ENCODE measurements at regions not wholly inside any gene's neighbourhood (a gene's known extent, or its start where the extent isn't known, plus 50 kb on each side); places are given as distances from the start of the nearest gene placed in this dataset.
"Not testable (repeated sequence)": the region's sequence is repeated elsewhere in the genome, so short reads cannot be mapped to it uniquely, and the experiment has no call there.

GRCh38 chr6:167736486-167737204, 90.1 kb upstream of the AFDN start:
- DNase-seq = no peak

DNA sequence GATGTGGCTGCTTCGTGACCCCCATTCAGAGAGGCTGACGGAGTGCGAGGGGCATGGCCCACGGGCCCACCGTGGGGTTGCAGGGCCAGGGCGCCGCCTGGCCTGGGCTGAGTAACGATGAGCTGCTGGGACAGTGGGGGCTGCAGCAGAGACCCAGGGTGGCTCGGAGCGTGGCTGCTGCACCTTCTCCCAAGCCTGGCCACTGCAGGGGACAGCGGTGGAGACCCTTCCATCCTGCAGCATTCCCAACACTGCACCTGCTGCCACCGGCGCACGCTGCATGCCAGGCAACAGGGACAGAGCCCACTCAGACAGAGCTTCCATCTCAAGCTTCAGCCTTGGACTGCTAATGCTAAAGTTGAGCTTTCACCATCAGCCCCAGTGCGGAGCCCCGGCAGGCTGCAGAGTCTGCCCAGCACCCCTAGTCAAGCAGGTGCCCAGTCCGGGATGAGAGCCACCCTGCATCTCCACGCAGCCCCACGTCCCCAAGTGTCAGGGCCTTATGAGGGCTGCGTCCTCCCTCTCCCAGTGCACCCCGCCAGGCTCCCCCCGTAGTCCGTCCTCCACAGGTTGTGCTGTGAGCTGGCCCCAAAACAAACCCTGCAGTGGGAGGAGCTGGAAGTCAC, 89.4 kb upstream of the AFDN start:
- DNase-seq = no peak

DNA sequence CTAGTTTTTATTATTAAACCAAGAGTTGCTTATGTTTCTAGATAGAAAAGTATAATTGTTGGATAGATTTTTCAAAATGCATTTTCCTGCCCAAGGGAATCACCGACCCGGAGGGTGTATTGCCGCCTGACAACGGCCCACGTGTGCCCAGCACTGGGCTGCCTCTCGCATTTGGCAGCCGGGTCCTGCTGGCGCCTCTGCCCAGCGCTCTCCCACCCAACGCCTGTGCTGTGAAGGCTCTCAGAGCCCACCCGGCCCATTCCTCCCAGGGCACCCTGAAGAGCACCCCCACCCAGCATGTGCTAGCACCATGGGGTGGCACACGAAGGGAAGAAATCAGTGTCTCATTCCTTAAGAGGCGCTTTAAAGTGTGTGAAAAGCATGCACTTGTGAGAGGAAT, 88.3 kb upstream of the AFDN start:
- no peak for DNase-seq

DNA sequence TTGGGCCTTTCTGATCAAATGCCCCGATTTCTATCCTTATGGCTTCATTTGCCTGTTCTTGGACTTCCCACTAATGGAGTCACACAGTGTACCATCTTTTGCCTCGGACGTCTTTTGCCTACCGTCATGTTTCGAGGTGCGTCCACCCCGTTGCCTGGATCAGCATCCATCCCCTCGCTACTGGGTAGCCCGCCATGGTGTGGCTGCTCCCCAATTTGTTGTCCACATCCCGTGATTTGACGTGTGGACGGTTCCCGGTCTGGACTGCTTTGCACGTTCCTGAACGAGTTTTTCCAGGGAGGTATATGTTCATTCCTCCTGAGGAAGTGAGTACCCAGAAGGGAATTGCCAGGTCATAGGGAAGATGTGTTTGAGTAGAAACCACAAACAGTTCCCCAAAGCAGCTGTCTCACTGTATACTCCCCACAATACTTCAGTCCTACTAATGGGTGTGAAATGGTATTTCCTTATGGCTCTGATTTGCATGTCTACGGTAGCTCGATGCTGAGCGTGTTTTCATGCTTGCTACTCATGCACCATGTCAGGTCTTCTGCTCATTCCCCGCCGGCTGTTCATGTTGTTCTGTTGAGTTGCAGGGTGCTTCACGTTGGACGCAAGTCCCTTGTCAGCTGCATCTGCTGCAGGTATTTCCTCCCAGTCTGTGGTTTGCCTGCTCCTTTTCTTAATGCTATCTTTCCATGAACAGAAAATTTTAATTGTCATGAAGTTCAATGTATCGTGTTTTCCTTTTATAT, 86.8 kb upstream of the AFDN start:
- DNase-seq = no peak

GRCh38 chr6:167742719-167743303, 83.9 kb upstream of the AFDN start:
- DNase-seq = no peak

DNA sequence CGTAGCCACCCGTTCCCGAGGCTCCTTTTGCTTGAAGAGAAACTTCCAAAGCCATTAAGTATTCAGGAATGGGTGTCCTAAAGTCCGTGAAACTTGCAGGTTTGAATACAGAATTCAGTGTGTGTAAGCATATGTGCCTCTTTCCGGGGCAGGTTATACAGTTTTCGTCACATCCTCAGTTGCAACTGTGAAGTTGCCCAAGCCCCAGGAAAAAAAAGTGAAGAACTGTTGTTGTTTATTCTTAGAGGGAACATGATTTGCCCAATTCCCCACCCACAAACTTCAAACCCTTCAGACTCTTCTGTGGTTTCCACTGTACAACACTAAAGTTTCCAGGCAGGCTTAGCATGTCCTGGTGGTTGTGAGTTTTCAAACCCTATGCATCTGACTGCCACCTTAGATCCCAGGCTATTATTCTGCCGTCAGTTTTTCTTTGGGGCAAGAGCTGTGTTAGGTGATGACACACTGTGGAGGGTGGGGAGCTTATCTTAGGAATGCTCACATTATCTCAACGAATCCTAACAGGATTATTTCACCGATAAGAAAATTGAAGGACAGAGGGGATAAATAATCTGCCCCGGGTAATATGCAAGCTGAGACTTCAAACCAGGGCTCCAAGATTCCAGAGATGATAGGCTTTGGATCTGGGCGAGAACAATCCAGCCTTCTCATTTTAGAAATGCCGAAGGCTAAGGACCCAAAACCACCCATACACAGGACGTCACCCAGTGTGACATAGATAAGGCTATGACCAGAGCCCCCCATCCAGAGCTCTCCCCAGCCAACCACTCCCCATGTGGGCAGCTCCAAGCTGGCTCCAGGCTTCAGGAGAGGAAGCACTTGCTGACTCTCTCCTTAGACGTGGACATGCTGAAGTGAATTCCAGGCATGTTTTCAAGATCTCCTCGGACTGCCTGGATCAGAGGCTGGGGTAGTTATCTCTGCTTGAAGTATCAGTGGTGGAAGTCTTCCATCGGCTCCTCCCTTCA, 81.7 kb upstream of the AFDN start:
- no peak for DNase-seq

DNA sequence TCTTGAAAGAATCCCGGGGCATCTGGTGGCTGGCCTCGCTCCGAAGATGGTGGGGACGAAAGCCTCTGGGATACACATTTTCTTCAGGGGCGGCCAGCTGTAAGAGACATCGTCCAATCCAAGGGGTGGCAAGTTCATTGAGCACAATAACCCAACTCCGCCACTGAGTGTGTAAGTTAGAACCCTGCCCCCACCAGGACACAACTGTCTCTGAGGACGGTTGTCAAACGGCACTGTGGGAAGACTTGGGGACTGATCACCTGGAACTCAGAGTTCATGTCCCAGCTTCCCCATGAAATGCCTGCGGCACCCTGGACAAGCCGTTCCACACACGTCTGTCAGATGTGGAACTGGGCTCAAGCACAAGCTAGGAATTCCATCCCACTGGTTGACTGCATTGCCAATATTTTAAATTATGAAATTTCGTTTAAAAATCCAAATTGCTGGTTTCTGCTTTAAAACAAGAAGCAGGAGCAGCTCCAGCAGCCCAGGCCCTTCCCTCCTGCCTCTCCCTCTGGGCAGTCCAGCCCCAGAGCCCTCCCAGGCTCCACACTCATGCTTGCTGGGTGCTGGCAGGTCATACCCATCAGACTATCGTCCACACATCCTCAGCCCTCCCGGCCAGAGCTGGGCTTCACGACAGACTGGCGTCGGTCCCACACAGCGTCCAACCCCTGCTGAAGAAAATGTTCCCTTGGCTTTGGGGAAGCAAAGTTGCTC, 80.9 kb upstream of the AFDN start:
- no peak for DNase-seq

GRCh38 chr6:167746390-167746907, 80.3 kb upstream of the AFDN start:
- DNase-seq = no peak

DNA sequence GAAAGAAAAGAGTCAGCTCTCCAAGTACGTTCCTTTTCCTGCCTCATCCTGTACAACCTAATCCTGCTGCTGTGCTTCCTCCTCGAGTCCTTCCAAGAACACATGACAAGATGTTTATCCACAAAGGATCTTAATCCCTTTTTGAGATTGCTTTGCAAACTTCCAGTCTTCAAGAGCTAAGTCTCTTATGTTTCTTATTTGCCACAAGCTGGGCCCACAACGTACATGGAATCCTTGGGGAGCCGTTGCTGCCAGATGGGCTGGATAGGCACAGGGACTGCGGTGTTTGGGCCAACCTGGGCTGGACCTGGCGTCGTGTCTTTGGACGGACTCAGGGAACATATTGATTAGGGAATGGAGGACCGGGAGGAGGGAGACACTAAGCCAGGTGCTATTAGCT, 79.7 kb upstream of the AFDN start:
- no peak for DNase-seq

DNA sequence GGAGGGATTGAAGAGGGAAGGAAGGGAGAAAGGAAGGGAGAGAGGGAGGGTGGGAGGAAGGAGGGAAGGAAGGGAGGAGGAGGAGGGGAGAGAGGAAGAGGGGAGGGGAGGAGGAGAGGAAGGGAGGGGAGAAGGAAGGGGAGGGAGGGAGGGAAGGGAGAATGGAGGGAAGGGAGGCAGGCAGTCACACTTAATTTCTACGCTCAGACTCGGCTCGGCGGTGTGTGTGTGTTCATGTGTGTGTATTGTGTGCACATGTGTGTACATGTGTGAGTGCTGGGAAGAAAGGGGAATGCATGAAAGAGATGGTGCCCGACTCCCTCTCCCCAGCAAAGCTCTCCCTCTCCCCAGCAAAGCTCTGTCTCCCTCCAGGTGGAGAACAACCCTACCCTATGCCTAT, 79.1 kb upstream of the AFDN start:
- DNase-seq = no peak

- no peak for DNase-seq
Observed at GRCh38 chr6:167748046-167748445, 78.7 kb upstream of the AFDN start.

DNA sequence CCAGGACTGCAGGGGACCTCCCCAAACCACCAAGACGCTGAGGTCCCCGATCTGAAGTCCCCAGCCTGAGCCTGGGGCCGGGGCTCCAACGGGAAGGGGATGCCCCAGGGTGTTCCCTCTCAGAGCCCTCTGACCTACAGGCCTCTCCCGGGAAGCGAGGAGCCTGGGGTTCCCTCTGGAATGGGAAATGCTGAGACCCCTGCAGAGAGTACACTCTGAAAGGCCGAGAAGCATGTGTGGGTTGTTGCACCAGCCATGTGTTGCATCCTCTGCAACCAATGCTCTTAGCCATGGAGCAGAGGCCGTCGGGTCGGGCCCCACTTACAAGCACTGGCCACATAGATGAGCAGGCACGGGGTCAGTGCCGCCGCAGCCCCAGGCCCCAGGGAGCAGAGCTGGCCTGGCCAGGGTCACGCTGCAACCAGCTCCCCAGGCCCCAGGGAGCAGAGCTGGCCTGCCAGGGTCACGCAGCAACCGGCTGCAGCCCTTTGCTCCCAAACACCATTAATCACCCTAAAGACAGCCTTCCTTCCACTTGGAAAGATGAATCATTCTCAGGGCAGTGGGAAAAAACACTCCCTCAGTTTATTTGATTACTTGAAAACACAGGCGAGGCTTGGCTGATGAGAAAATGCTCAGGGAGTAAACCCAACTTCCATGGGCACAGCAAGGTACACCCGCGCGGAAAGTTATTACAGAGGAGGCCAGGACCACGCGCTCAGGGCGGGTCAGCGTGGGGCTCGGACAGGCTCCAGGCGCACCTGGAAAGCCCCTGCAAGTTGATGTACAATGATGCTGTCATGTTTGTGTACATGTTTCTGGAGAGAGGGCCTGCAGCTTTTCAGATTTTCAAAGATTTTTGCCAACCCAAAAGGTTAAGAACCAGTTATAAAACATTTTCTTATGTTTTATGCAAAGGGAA, 78.0 kb upstream of the AFDN start:
- DNase-seq = no peak

GRCh38 chr6:167750956-167751358, 75.8 kb upstream of the AFDN start:
- DNase-seq = no peak

GRCh38 chr6:167751579-167752115, 75.1 kb upstream of the AFDN start:
- no peak for DNase-seq

GRCh38 chr6:167753281-167753680, 73.4 kb upstream of the AFDN start:
- DNase-seq = not testable (repeated sequence)

- DNase-seq = no peak
Observed at GRCh38 chr6:167754691-167755090, 72.0 kb upstream of the AFDN start.

DNA sequence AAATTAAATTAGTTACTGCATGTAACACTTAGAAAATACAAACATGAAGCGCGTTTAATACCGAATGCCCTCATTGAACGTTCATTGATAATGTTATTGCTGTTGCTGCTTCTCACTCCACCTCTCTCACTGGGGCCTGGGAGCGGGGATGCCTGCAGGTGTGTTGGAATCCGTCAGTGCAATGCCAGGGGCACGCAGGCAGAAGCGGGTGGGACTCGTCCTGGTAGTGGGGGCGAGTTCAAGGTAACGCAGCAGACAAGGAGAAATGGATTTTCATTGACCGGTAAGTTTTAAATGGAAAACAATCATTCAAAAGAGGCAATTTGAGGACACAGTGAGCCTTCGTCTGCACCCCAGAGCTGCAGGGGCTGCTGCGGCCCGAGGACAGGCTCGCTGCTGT, 71.2 kb upstream of the AFDN start:
- no peak for DNase-seq

DNA sequence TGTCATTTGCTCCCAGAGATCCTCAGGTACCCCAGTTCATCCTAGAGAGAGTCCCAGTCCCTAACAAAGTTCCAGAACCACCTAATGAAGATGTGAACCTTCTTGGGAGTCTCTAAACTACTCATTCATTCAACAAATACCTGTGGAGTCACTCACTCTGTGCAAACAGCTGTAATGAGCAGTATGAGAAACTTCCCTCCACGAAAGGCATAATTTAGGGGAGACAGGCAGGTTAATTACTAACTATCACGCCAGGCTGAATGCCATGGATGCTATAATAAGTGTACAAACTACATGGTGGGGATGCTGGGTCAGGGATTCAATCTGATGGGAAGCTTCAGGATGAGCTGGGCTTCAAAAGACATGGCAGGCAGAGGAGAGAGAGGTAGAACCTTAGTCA, 70.1 kb upstream of the AFDN start:
- DNase-seq = no peak

GRCh38 chr6:167757249-167757648, 69.5 kb upstream of the AFDN start:
- DNase-seq = no peak

- no peak for DNase-seq
Observed at GRCh38 chr6:167757821-167758220, 68.9 kb upstream of the AFDN start.
